Neuronal stem cell (in vitro differentiated cells): ENCODE measurements at regions not wholly inside any gene's neighbourhood (a gene's known extent, or its start where the extent isn't known, plus 50 kb on each side); places are given as distances from the start of the nearest gene placed in this dataset.

ENCODE experiments used
- DNase-seq: peaks from one replicate; pipeline ENCODE4 v3.0.0-alpha.2; 2013; ENCODE audit warnings: low spot score
- H2AFZ ChIP-seq: one replicate; pipeline ENCODE4 v1.6.1; 2013; ENCODE audit warnings: mild to moderate bottlenecking, low read length, inconsistent platforms
- H2AK5ac ChIP-seq: 2 replicates; pipeline ENCODE4 v1.6.1; 2013; ENCODE audit warnings: low read depth, mild to moderate bottlenecking, inconsistent platforms, low read length, moderate library complexity, mixed read lengths
- H2BK120ac ChIP-seq: 2 replicates; pipeline ENCODE4 v1.6.1; 2013; ENCODE audit warnings: low read depth, mild to moderate bottlenecking, inconsistent platforms, low read length, moderate library complexity, mixed read lengths
- H2BK12ac ChIP-seq: one replicate; pipeline ENCODE4 v1.6.1; 2013; ENCODE audit warnings: low read length, inconsistent platforms
- H2BK15ac ChIP-seq: 2 replicates; pipeline ENCODE4 v1.6.1; 2013; ENCODE audit warnings: mild to moderate bottlenecking, low read length, inconsistent platforms, mixed read lengths
- H2BK5ac ChIP-seq: one replicate; pipeline ENCODE4 v1.6.1; 2013; ENCODE audit warnings: inconsistent platforms, mild to moderate bottlenecking, low read length, moderate library complexity
- H3K14ac ChIP-seq: one replicate; pipeline ENCODE4 v1.6.1; 2013; ENCODE audit warnings: low read length, inconsistent platforms
- H3K18ac ChIP-seq: 2 replicates; pipeline ENCODE4 v1.6.1; 2013; ENCODE audit warnings: low read length, inconsistent platforms
- H3K23ac ChIP-seq: 2 replicates; pipeline ENCODE4 v1.6.1; 2013; ENCODE audit warnings: low read depth, mild to moderate bottlenecking, mixed read lengths, low read length, inconsistent platforms; ENCODE audit not compliant: poor library complexity
- H3K27ac ChIP-seq: replicated peaks from 3 replicates; pipeline ENCODE4 v1.5.1; 2013; ENCODE audit warnings: low read length, inconsistent platforms
- H3K27me3 ChIP-seq, 3 experiments: 2 replicates each; pipeline ENCODE4 v1.6.1; 2013; ENCODE audit warnings: low read length in 3 of 3, mild to moderate bottlenecking in 2 of 3, inconsistent platforms in 1 of 3, low read depth in 1 of 3, mixed read lengths in 1 of 3, moderate library complexity in 1 of 3; ENCODE audit not compliant: control insufficient read depth in 3 of 3, insufficient read depth in 3 of 3
- H3K36me3 ChIP-seq, 2 donors: replicated peaks in 1 of 2; 2 replicates each; pipeline ENCODE4 v1.6.1; 2013; ENCODE audit warnings: low read length in 2 of 2; ENCODE audit not compliant: control insufficient read depth in 2 of 2, insufficient read depth in 2 of 2
- H3K4ac ChIP-seq: 2 replicates; pipeline ENCODE4 v1.6.1; 2013; ENCODE audit warnings: inconsistent platforms, mild to moderate bottlenecking, low read length, moderate library complexity
- H3K4me1 ChIP-seq, 2 donors: 1 replicate in 1 of 2; 2 replicates in 1 of 2; pipeline ENCODE4 v1.6.1; 2013; ENCODE audit warnings: low read length in 2 of 2, low read depth in 1 of 2; ENCODE audit not compliant: control insufficient read depth in 2 of 2, insufficient read depth in 1 of 2
- H3K4me2 ChIP-seq: one replicate; pipeline ENCODE4 v1.6.1; 2013; ENCODE audit warnings: mild to moderate bottlenecking, low read length, inconsistent platforms; ENCODE audit not compliant: insufficient read depth, poor library complexity, severe bottlenecking
- H3K4me3 ChIP-seq, 2 donors: 2 replicates each; pipeline ENCODE4 v1.5.1; 2013; ENCODE audit warnings: low read length in 2 of 2, mild to moderate bottlenecking in 2 of 2, inconsistent platforms in 1 of 2, moderate library complexity in 1 of 2
- H3K79me1 ChIP-seq: one replicate; pipeline ENCODE4 v1.6.1; 2013; ENCODE audit warnings: low read depth, mild to moderate bottlenecking, inconsistent platforms, low read length, moderate library complexity
- H3K9ac ChIP-seq: one replicate; pipeline ENCODE4 v1.6.1; 2013; ENCODE audit warnings: mild to moderate bottlenecking, low read depth, low read length, inconsistent platforms; ENCODE audit not compliant: poor library complexity
- H3K9me3 ChIP-seq, 2 donors: replicated peaks in 1 of 2; 2 replicates each; pipeline versions ENCODE3 to v1.6.1; 2013; ENCODE audit warnings: low read length in 2 of 2, mild to moderate bottlenecking in 2 of 2, inconsistent platforms in 1 of 2, low read depth in 1 of 2, mixed read lengths in 1 of 2, moderate library complexity in 1 of 2; ENCODE audit not compliant: control insufficient read depth in 2 of 2, insufficient read depth in 1 of 2
- H4K8ac ChIP-seq: one replicate; pipeline ENCODE4 v1.6.1; 2013; ENCODE audit warnings: low read depth, mild to moderate bottlenecking, inconsistent platforms, low read length, moderate library complexity
- H4K91ac ChIP-seq: one replicate; pipeline ENCODE4 v1.6.1; 2013; ENCODE audit warnings: low read length, low read depth, mild to moderate bottlenecking, inconsistent platforms; ENCODE audit not compliant: poor library complexity
- WGBS, 2 donors: extraction: QIAGEN DNeasy Blood & Tissue Kit; methylation state at CpG; one replicate each; pipeline ENCODE4 v1.1.7; 2013; ENCODE audit warnings: missing lambda C conversion rate in 2 of 2, mixed read lengths in 1 of 2; ENCODE audit not compliant: insufficient read length in 2 of 2, insufficient replicate concordance in 1 of 2; ENCODE audit errors: extremely low coverage in 2 of 2; 5-methylcytosine and 5-hydroxymethylcytosine counted together

DNA sequence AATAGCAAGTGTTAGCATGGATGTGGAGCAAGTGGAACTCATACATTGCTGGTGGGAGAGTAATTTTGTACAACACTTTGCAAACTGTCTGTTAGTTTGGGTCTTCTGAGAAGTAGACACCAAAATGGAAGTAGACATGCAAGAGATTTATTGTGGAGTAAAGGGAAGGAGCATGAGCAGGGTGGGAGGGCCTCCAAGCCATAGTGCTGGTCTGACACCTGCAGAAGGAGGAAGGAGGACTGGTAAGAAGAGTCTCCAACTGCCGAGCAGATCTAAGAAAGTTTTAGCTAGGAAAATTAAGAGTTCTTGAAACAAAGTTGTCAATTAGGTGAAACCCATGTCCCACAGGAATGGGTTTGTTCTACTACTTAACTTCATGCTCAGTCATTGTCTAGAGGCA, 64.0 kb upstream of the DDIT4L start:
- H2AK5ac ChIP-seq, result no peak overlapping the region
- H3K79me1 ChIP-seq, result no peaks in the 10 kb centered on the region
- no peak overlapping the region for H2BK15ac ChIP-seq
- no peak overlapping the region for H3K27ac ChIP-seq
- no peak overlapping the region for H3K23ac ChIP-seq
- no peak for DNase-seq
- no peak overlapping the region for H3K4ac ChIP-seq
- WGBS, 2 donors, result no CpG with 5 or more reads among the region's 1 CpG
- H2BK12ac ChIP-seq, result no peak overlapping the region
- no peak overlapping the region for H3K18ac ChIP-seq
- no peaks in the 10 kb centered on the region for H3K36me3 ChIP-seq
- H2AFZ ChIP-seq, result no peak overlapping the region
- no peaks in the 10 kb centered on the region for H3K4me1 ChIP-seq
- no peak overlapping the region for H3K4me2 ChIP-seq
- no peak overlapping the region for H3K4me3 ChIP-seq
- H2BK120ac ChIP-seq, result no peak overlapping the region
- no peaks in the 10 kb centered on the region for H3K9me3 ChIP-seq
- H3K9ac ChIP-seq, result no peak overlapping the region
- no peak overlapping the region for H2BK5ac ChIP-seq
- H3K14ac ChIP-seq, result no peak overlapping the region
- no peak overlapping the region for H4K91ac ChIP-seq
- H4K8ac ChIP-seq, result no peak overlapping the region
- no peaks in the 10 kb centered on the region for H3K27me3 ChIP-seq

DNA sequence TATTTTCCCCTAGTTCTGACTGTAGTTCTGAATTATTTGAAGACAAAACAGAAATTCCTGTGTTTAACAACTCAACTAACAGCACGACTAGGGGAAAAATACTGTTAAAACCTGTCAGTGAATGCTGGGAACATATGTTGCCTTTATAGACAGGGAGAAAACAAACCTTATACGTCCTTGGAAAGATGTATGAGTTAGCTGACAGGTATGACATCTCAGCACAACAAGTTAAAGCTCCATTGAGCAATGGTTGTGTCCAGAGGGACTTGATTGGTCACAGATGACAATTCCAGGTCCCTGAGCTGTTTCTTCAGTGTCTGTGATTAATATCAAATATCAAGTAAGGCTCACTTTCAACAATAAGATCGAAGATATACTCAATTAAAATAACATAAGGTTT, 58.2 kb upstream of the DDIT4L start:
- H4K91ac ChIP-seq, result no peak overlapping the region
- no peaks in the 10 kb centered on the region for H3K27me3 ChIP-seq
- no peak overlapping the region for H2AFZ ChIP-seq
- H3K4me1 ChIP-seq, result no peaks in the 10 kb centered on the region
- H2BK120ac ChIP-seq, result no peak overlapping the region
- H3K79me1 ChIP-seq, result no peaks in the 10 kb centered on the region
- H3K4me3 ChIP-seq, result no peak overlapping the region
- no peak overlapping the region for H2BK12ac ChIP-seq
- H3K4ac ChIP-seq, result no peak overlapping the region
- no peak overlapping the region for H3K23ac ChIP-seq
- H4K8ac ChIP-seq, result no peak overlapping the region
- H3K9ac ChIP-seq, result no peak overlapping the region
- no peak for DNase-seq
- no peak overlapping the region for H3K18ac ChIP-seq
- no peak overlapping the region for H2AK5ac ChIP-seq
- H3K36me3 ChIP-seq, result no peaks in the 10 kb centered on the region
- no peak overlapping the region for H3K4me2 ChIP-seq
- no peak overlapping the region for H2BK15ac ChIP-seq
- no peak overlapping the region for H2BK5ac ChIP-seq
- peaks cover 0 to 4% of the 10 kb centered on the region in 2 donors for H3K9me3 ChIP-seq
- no CpG with 5 or more reads among the region's 3 CpGs for whole genome bisulfite sequencing, 2 donors
- H3K27ac ChIP-seq, result no peak overlapping the region
- H3K14ac ChIP-seq, result no peak overlapping the region

DNA sequence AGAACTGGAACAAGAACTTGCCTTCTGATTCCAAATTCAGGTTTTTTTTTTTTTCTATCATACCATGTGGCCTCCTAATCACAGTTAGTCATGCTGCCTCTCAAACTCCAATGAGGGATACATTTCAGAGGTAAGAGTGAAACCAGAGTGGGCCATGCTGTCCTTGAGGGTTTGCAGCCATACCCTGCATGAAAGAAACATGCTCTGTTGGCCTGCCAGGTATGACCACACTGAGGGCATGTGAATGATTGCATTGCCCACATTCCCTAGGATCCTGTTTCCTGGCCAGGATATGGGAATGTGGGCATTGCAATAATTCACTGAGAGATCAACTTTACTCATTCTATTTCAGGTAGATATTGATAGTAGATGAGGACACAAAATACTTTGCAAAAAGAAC, 56.4 kb upstream of the DDIT4L start:
- no peak overlapping the region for H3K4ac ChIP-seq
- no peak overlapping the region for H2BK12ac ChIP-seq
- H2AK5ac ChIP-seq, result no peak overlapping the region
- H2BK15ac ChIP-seq, result no peak overlapping the region
- no peak overlapping the region for H4K91ac ChIP-seq
- H3K4me1 ChIP-seq, result no peaks in the 10 kb centered on the region
- H3K14ac ChIP-seq, result no peak overlapping the region
- no peaks in the 10 kb centered on the region for H3K79me1 ChIP-seq
- H3K4me3 ChIP-seq, result no peak overlapping the region
- no peak for DNase-seq
- no peak overlapping the region for H4K8ac ChIP-seq
- peaks cover 0 to 4% of the 10 kb centered on the region in 2 donors for H3K9me3 ChIP-seq
- H3K27ac ChIP-seq, result no peak overlapping the region
- no peak overlapping the region for H3K9ac ChIP-seq
- H2AFZ ChIP-seq, result no peak overlapping the region
- no peak overlapping the region for H2BK5ac ChIP-seq
- no peak overlapping the region for H2BK120ac ChIP-seq
- no peaks in the 10 kb centered on the region for H3K36me3 ChIP-seq
- no peaks in the 10 kb centered on the region for H3K27me3 ChIP-seq
- H3K18ac ChIP-seq, result no peak overlapping the region
- H3K23ac ChIP-seq, result no peak overlapping the region
- no peak overlapping the region for H3K4me2 ChIP-seq

DNA sequence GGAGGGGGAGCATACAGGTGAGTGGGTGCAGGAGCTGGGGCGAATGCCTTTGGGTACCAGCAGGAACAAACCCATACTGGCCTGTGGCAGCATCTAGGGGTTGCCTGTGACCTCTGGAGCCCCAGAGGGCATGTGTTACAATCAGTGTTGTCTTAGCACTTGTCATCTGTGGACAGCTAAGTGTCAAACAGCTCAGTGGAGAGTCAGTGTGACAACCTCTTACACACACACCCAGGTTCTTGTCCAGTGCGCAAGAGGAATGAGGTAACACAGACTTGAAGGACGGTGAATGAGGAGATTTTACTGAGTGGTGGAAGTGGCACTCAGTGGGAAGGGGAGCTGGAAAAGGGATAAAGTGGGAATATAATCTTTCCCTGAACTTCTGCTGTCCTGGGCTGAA, 54.1 kb upstream of the DDIT4L start:
- Histone ChIP-seq H3K14ac (no peak overlapping the region), H3K27ac (no peak overlapping the region), H4K91ac (no peak overlapping the region), H3K4me2 (no peak overlapping the region), H3K9ac (no peak overlapping the region), H2BK12ac (no peak overlapping the region), H2BK120ac (no peak overlapping the region), H2BK5ac (no peak overlapping the region), H3K79me1 (no peaks in the 10 kb centered on the region), H3K4ac (no peak overlapping the region), H3K36me3 (no peaks in the 10 kb centered on the region), H3K18ac (no peak overlapping the region), H3K4me1 (no peaks in the 10 kb centered on the region), H2AFZ (no peak overlapping the region), H3K4me3 (no peak overlapping the region), H3K9me3 (peaks cover 0 to 4% of the 10 kb centered on the region in 2 donors), H4K8ac (no peak overlapping the region), H3K23ac (no peak overlapping the region), H2AK5ac (no peak overlapping the region), H2BK15ac (no peak overlapping the region), H3K27me3 (no peaks in the 10 kb centered on the region)
- no peak for DNase-seq
- WGBS, 2 donors, result no CpG with 5 or more reads among the region's 3 CpGs
